CD4-positive, alpha-beta T cell (primary cell): ENCODE measurements at regions not wholly inside any gene's neighbourhood (a gene's known extent, or its start where the extent isn't known, plus 50 kb on each side); places are given as distances from the start of the nearest gene placed in this dataset.

ENCODE experiments used
- ATAC-seq: fragments of 200-7000 bp; cut with Tn5 transposase; one replicate; pipeline ENCODE4 v1.10.0; 2022; ENCODE audit warnings: mild to moderate bottlenecking; ENCODE audit not compliant: poor library complexity
- CTCF ChIA-PET: fragments of 350-600 bp; sonication (Branson Sonifier 250); formaldehyde crosslinking; loops from one replicate; lab custom pipeline; 2021; ENCODE audit warnings: antibody characterized with exemption, inconsistent platforms; lab: Charles Lee
- POLR2A ChIA-PET: fragments of 350-600 bp; sonication (Branson Sonifier 250); formaldehyde crosslinking; loops from one replicate; lab custom pipeline; 2021; ENCODE audit warnings: antibody characterized with exemption, inconsistent platforms; lab: Charles Lee
- DNase-seq, 14 experiments: peaks; one replicate each; pipeline ENCODE4 v3.0.0-alpha.2; 2013 to 2020; ENCODE audit warnings: mixed read lengths in 2 of 14
- H3K27ac ChIP-seq, 2 donors: one replicate each; pipeline versions ENCODE4 v1.5.1 to v1.7.0; 2013; ENCODE audit warnings: low read length in 2 of 2, low read depth in 1 of 2, mild to moderate bottlenecking in 1 of 2
- H3K27me3 ChIP-seq, 2 experiments: 1 replicate in 1 of 2; 2 replicates in 1 of 2; pipeline versions ENCODE4 v1.6.1 to v1.7.0; 2013; ENCODE audit warnings: low read length in 2 of 2, control low read depth in 1 of 2, mild to moderate bottlenecking in 1 of 2, moderate library complexity in 1 of 2; ENCODE audit not compliant: insufficient read depth in 2 of 2, control insufficient read depth in 1 of 2
- H3K36me3 ChIP-seq: one replicate; pipeline ENCODE4 v1.6.1; 2013; ENCODE audit warnings: low read length, control low read depth; ENCODE audit not compliant: insufficient read depth
- H3K4me1 ChIP-seq: one replicate; pipeline ENCODE4 v1.6.1; 2013; ENCODE audit warnings: low read length, control low read depth; ENCODE audit not compliant: insufficient read depth
- H3K4me3 ChIP-seq: one replicate; pipeline ENCODE4 v1.5.1; 2013; ENCODE audit warnings: mild to moderate bottlenecking, low read length, moderate library complexity
- H3K9me3 ChIP-seq, 2 experiments: 1 replicate in 1 of 2; 2 replicates in 1 of 2; pipeline versions ENCODE4 v1.6.1 to v1.7.0; 2013; ENCODE audit warnings: low read length in 2 of 2, mild to moderate bottlenecking in 2 of 2, control low read depth in 1 of 2, moderate library complexity in 1 of 2; ENCODE audit not compliant: control insufficient read depth in 1 of 2, insufficient read depth in 1 of 2
- H3K27ac Mint-ChIP-seq: one replicate; pipeline ENCODE4 v1.8.0; 2020; ENCODE audit warnings: mixed read lengths
- H3K27me3 Mint-ChIP-seq: one replicate; pipeline ENCODE4 v1.8.0; 2021; ENCODE audit warnings: mixed read lengths
- H3K36me3 Mint-ChIP-seq: one replicate; pipeline ENCODE4 v1.8.0; 2021; ENCODE audit warnings: low read depth, mixed read lengths
- H3K4me1 Mint-ChIP-seq: one replicate; pipeline ENCODE4 v1.8.0; 2021; ENCODE audit warnings: low read depth, mixed read lengths
- H3K4me3 Mint-ChIP-seq: one replicate; pipeline ENCODE4 v1.8.0; 2020; ENCODE audit warnings: mild to moderate bottlenecking, mixed read lengths
- H3K9me3 Mint-ChIP-seq: one replicate; pipeline ENCODE4 v1.8.0; 2020; ENCODE audit warnings: mixed read lengths
- CTCF ChIP-seq: fragments of 200-600 bp; IDR thresholded peaks from one replicate; pipeline ENCODE4 v1.8.0; 2022; ENCODE audit warnings: antibody characterized with exemption, mild to moderate bottlenecking
- intact Hi-C, 2 experiments: fragments of 100-400 bp; cut with DNase I in 1 of 2; cut with micrococcal nuclease in 1 of 2; formaldehyde crosslinking; loops; one replicate each; pipeline versions ENCODE4 v1.15.1 to v1.9.0; 2023 to 2025; cut with DNase I, micrococcal nuclease

GRCh38 chr7:12779947-12780346 is 92.5 kb downstream of the ARL4A start:
- no peak overlapping the region for H3K4me3 Mint-ChIP-seq

GRCh38 chr7:12783421-12784095 is 96.1 kb downstream of the ARL4A start:
- intact Hi-C loops = loop anchor here in 1 of 2 experiments (10.0 kb wide), 1 partner anchor 59 kb away; no protein-coding TSS in a partner anchor
- Histone ChIP-seq H3K4me3 (no peak overlapping the region), H3K9me3 (no peaks in the 10 kb centered on the region), H3K36me3 (no peaks in the 10 kb centered on the region), H3K27ac (no peak overlapping the region), H3K4me1 (no peaks in the 10 kb centered on the region), H3K27me3 (no peaks in the 10 kb centered on the region)
- Mint-ChIP-seq H3K4me3 (no peak overlapping the region), H3K9me3 (no peaks in the 10 kb centered on the region), H3K36me3 (no peaks in the 10 kb centered on the region), H3K4me1 (no peaks in the 10 kb centered on the region), H3K27ac (no peak overlapping the region), H3K27me3 (no peaks in the 10 kb centered on the region)
- ChIA-PET POLR2A (no interaction called here), CTCF (no interaction called here)
- no peak for TF ChIP-seq CTCF
- no peak for ATAC-seq
- DNase-seq = no peak

More at GRCh38 chr7:12779947-12780346, 92.5 kb downstream of the ARL4A start:
- TF ChIP-seq CTCF = no peak
- POLR2A ChIA-PET = no interaction called here
- H3K27me3 Mint-ChIP-seq = no peaks in the 10 kb centered on the region
- no peaks in the 10 kb centered on the region for H3K36me3 ChIP-seq
- intact Hi-C loops = loop anchor here in 1 of 2 experiments (10.0 kb wide), 1 partner anchor 55 kb away; no protein-coding TSS in a partner anchor
- no peaks in the 10 kb centered on the region for H3K4me1 ChIP-seq
- no peak for DNase-seq
- CTCF ChIA-PET = no interaction called here
- H3K9me3 ChIP-seq = no peaks in the 10 kb centered on the region
- H3K27ac ChIP-seq = no peak overlapping the region
- no peak overlapping the region for H3K4me3 ChIP-seq
- H3K36me3 Mint-ChIP-seq = no peaks in the 10 kb centered on the region
- H3K4me1 Mint-ChIP-seq = no peaks in the 10 kb centered on the region
- H3K27me3 ChIP-seq = no peaks in the 10 kb centered on the region
- H3K9me3 Mint-ChIP-seq = no peaks in the 10 kb centered on the region
- H3K27ac Mint-ChIP-seq = no peak overlapping the region
- no peak for ATAC-seq

- Histone ChIP-seq H3K4me3 (no peak overlapping the region), H3K4me1 (no peaks in the 10 kb centered on the region), H3K36me3 (no peaks in the 10 kb centered on the region), H3K9me3 (no peaks in the 10 kb centered on the region), H3K27ac (no peak overlapping the region), H3K27me3 (no peaks in the 10 kb centered on the region)
- H3K27ac Mint-ChIP-seq = no peak overlapping the region
- ChIA-PET POLR2A (no interaction called here), CTCF (no interaction called here)
- no peak overlapping the region for H3K4me3 Mint-ChIP-seq
- no peak for TF ChIP-seq CTCF
- DNase-seq = no peak
- no peaks in the 10 kb centered on the region for H3K27me3 Mint-ChIP-seq
- no peak for ATAC-seq
- H3K4me1 Mint-ChIP-seq = no peaks in the 10 kb centered on the region
- H3K36me3 Mint-ChIP-seq = no peaks in the 10 kb centered on the region
- intact Hi-C loops = loop anchor here in 1 of 2 experiments (10.0 kb wide), 1 partner anchor 61 kb away; no protein-coding TSS in a partner anchor
- H3K9me3 Mint-ChIP-seq = no peaks in the 10 kb centered on the region
Measured at GRCh38 chr7:12785473-12785872, 98.0 kb downstream of the ARL4A start.
